Activated CD8-positive, alpha-beta T cell treated with anti-CD3 and anti-CD28 coated beads, Interleukin-2, amount 10 ng/mL, durations not matched to agents 7 days and 5 days (primary cell): ENCODE measurements at regions not wholly inside any gene's neighbourhood (a gene's known extent, or its start where the extent isn't known, plus 50 kb on each side); places are given as distances from the start of the nearest gene placed in this dataset.

Experiments used
- ATAC-seq: fragments of 150-1000 bp; cut with Tn5 transposase; one replicate; pipeline ENCODE4 v1.10.0; 2021; ENCODE audit warnings: moderate library complexity
- CTCF ChIA-PET: fragments of 350-600 bp; sonication (Branson Sonifier 250); formaldehyde crosslinking; loops from one replicate; lab custom pipeline; 2021; ENCODE audit warnings: antibody characterized with exemption; lab: Charles Lee
- POLR2A ChIA-PET: fragments of 350-600 bp; sonication (Branson Sonifier 250); formaldehyde crosslinking; loops from one replicate; lab custom pipeline; 2021; ENCODE audit warnings: antibody characterized with exemption; lab: Charles Lee
- DNase-seq: peaks from one replicate; pipeline ENCODE4 v3.0.0-alpha.2; 2020
- H3K27ac Mint-ChIP-seq: one replicate; pipeline ENCODE4 v1.8.0; 2021; ENCODE audit warnings: mild to moderate bottlenecking, mixed read lengths
- H3K27me3 Mint-ChIP-seq: one replicate; pipeline ENCODE4 v1.8.0; 2021; ENCODE audit warnings: low read depth, mixed read lengths
- H3K36me3 Mint-ChIP-seq: one replicate; pipeline ENCODE4 v1.8.0; 2021; ENCODE audit warnings: low read depth, mixed read lengths
- H3K4me1 Mint-ChIP-seq: one replicate; pipeline ENCODE4 v1.8.0; 2021; ENCODE audit warnings: low read depth, mixed read lengths
- H3K4me3 Mint-ChIP-seq: one replicate; pipeline ENCODE4 v1.8.0; 2021; ENCODE audit warnings: mild to moderate bottlenecking, mixed read lengths
- H3K9me3 Mint-ChIP-seq: one replicate; pipeline ENCODE4 v1.8.0; 2022; ENCODE audit warnings: mixed read lengths; ENCODE audit not compliant: insufficient read depth

DNA sequence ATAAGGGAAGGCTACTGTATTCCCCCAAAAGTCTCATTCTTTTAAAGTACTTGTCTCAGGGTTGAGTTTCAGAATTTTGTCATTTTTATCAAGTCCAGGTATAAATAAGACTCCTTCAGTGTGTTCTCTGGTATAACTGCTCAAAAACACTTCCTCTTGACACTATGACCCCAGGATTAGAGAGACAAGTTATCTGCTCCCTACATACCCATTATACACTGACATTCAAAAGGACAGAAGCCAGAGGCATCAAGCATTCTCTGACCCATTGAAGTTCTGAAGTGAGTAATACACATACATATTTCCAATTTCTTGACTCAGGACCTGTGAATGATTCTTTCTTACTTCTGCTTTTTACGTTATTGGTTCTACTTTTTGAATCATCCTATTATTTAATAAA, 447.8 kb upstream of the CNTN5 start:
- H3K4me1 Mint-ChIP-seq = no peaks in the 10 kb centered on the region
- H3K36me3 Mint-ChIP-seq = no peaks in the 10 kb centered on the region
- ATAC-seq (no peak), DNase-seq (no peak)
- H3K4me3 Mint-ChIP-seq = no peak overlapping the region
- CTCF ChIA-PET = no interaction called here
- H3K9me3 Mint-ChIP-seq = peaks cover 19% of the 10 kb centered on the region
- H3K27me3 Mint-ChIP-seq = no peaks in the 10 kb centered on the region
- H3K27ac Mint-ChIP-seq = no peak overlapping the region
- POLR2A ChIA-PET = no interaction called here

DNA sequence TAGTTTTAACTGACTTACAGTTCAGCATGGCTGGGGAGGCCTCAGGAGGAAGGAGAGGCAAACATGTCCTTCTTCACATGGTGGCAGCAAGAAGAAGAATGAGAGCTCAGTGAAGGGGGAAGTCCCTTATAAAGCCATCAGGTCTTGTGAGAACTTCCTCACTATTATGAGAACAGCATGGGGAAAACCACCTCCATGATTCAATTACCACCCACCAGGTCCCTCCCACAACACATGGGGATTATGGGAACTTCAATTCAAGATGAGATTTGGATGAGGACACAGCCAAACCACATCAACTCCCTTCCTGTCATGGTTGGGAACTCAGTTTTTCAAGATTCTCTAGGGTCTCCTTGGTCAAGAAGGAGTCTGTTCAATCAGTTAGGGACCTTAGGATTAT, 432.9 kb upstream of the CNTN5 start:
- no peak for DNase-seq
- Mint-ChIP-seq H3K4me1 (no peaks in the 10 kb centered on the region), H3K9me3 (peaks cover 4% of the 10 kb centered on the region), H3K36me3 (no peaks in the 10 kb centered on the region), H3K4me3 (no peak overlapping the region), H3K27ac (no peak overlapping the region), H3K27me3 (no peaks in the 10 kb centered on the region)
- ATAC-seq = no peak
- ChIA-PET POLR2A (no interaction called here), CTCF (no interaction called here)

DNA sequence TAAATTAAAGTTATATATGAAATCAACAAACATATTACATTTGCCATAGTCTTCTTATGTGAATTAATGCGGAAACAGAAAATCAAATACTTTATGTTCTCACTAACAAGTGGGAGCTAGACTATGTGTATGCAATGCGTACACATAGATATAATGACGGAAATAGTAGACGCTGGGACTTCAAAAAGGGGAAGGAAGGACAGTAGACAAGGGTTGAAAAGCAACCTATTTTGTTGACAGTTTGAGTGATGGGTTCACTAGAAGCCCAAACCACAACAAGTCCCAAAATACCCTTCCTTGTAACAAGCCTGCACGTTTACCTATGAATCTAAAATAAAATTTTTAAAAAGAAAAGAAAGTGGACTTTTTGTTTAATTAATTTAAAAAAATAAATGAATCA, 430.8 kb upstream of the CNTN5 start:
- no peaks in the 10 kb centered on the region for H3K27me3 Mint-ChIP-seq
- H3K4me1 Mint-ChIP-seq = no peaks in the 10 kb centered on the region
- DNase-seq (no peak), ATAC-seq (no peak)
- peaks cover 18% of the 10 kb centered on the region for H3K9me3 Mint-ChIP-seq
- ChIA-PET CTCF (no interaction called here), POLR2A (no interaction called here)
- H3K36me3 Mint-ChIP-seq = no peaks in the 10 kb centered on the region
- H3K27ac Mint-ChIP-seq = no peak overlapping the region
- no peak overlapping the region for H3K4me3 Mint-ChIP-seq

DNA sequence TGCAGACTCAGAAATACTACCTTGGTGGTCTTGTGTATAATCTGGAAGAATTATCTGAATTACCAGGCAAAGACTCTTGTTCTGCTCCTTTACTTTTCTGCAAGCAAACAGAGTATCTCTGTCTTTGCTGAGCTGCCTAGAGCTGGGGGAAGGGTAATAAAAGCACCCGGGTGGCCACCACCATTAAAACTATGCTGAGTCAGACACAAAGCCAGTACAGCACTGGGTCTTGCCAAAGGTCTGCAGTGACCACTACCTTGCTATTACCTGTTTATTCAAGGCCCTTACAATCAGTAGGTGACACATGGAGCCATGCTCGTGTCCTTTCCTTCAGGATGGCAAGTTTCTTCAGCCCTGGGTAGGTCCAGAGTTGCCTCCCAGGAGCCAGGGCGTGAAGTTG, 420.6 kb upstream of the CNTN5 start:
- Mint-ChIP-seq H3K4me3 (no peak overlapping the region), H3K9me3 (peaks cover 8% of the 10 kb centered on the region), H3K27ac (no peak overlapping the region), H3K4me1 (no peaks in the 10 kb centered on the region), H3K27me3 (no peaks in the 10 kb centered on the region), H3K36me3 (no peaks in the 10 kb centered on the region)
- POLR2A ChIA-PET = no interaction called here
- no peak for DNase-seq
- CTCF ChIA-PET = no interaction called here
- no peak for ATAC-seq

DNA sequence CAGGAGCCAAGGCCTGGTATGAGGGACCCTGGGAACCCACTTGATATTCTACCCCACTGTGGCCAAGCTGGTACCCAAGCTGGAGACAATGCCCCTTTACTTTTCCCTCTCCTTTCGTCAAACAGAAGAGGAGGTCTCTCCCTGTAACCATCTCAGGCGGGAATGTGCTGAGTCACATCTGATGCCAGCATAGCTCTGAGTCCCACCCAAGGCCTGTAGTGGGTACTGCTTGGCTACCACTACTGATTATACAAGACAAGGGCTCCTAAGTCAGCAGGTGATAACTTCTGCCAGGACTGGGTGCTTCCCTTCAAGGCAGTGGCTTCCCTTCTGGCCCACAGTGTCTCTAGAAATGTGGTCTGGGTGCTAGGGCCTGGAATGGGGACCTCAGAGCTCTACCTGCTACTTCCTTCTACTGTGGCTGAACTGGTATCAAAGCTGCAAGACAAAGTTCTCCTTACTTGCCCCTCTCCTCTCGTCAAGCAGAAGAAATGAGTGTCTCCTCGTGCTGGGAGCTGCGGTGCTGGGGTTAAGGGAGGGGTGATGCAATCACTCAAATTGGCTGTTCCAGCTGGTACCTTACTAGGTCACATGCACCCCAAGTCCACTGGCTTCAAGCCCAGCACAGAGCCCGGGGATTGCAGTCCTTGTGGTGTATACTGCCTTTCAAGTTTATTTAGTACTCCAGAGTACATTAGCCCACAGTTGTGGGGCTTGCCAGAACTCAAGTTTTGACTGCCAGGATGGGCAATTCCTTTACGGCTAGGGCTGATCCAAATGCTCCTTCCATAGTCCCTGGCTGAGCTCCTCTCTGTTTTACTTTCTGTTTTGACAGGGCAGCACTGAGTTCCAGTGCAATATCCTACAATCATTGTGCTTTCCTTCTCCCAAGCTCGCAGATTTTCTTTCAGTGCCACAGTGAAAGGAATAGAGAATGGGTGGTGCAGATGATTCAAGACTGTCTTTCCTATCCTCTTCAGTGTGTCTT, 419.7 kb upstream of the CNTN5 start:
- no peak for ATAC-seq
- Mint-ChIP-seq H3K36me3 (no peaks in the 10 kb centered on the region), H3K4me1 (no peaks in the 10 kb centered on the region), H3K27me3 (no peaks in the 10 kb centered on the region), H3K27ac (no peak overlapping the region), H3K9me3 (peaks cover 8% of the 10 kb centered on the region), H3K4me3 (no peak overlapping the region)
- POLR2A ChIA-PET = no interaction called here
- no peak for DNase-seq
- CTCF ChIA-PET = no interaction called here

DNA sequence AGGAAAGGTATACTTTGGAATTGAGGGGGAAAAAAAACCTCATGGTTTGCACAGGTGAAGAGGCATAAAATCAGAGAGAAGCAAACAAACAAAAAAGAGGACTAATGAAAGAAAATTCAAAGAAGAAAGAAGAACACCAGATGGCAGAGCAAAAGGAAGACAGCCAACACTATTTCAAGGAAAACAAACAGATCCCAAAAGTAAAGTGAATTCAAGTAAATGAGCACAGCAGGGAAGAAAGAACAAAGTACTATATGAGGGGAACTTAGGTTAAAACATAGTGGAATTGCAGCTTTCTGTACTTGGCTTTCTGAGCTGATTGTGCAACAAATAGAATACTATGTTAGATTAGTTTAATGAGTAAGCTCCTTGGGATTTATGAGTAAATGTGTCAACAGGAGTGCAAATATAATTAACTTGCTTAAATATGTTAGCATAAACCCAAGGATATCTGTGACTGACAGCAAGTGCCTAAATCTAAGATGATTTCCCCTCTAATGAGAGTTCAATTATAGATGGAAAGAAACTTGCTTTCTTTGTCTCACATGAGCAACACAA, 404.6 kb upstream of the CNTN5 start:
- no peak overlapping the region for H3K4me3 Mint-ChIP-seq
- no peaks in the 10 kb centered on the region for H3K27me3 Mint-ChIP-seq
- no peak overlapping the region for H3K27ac Mint-ChIP-seq
- no peaks in the 10 kb centered on the region for H3K4me1 Mint-ChIP-seq
- ATAC-seq = no peak
- ChIA-PET CTCF (no interaction called here), POLR2A (no interaction called here)
- H3K36me3 Mint-ChIP-seq = no peaks in the 10 kb centered on the region
- H3K9me3 Mint-ChIP-seq = peaks cover 12% of the 10 kb centered on the region
- no peak for DNase-seq

DNA sequence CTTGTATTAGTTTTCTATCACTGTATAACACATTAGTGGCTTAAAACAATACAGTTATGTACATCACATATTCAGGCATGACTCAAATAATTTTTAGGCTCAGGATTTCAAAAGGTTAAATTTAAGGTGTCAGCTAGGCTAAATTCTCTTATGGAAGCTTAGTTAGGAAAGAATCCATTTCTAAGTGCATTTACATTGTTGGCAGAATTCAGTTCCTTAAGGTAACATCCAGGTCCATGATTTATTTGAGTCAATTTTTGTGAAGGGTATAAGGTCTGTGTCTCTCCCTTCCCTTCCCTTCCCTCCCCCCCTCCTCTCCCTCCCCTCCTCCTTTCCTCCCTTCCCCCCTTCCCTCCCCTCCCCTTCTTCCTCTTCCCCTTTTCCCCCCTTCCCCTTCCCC, 399.0 kb upstream of the CNTN5 start:
- H3K4me3 Mint-ChIP-seq = no peak overlapping the region
- no peak for ATAC-seq
- no peaks in the 10 kb centered on the region for H3K27me3 Mint-ChIP-seq
- no peaks in the 10 kb centered on the region for H3K4me1 Mint-ChIP-seq
- POLR2A ChIA-PET = no interaction called here
- CTCF ChIA-PET = no interaction called here
- peaks cover 17% of the 10 kb centered on the region for H3K9me3 Mint-ChIP-seq
- H3K27ac Mint-ChIP-seq = no peak overlapping the region
- no peaks in the 10 kb centered on the region for H3K36me3 Mint-ChIP-seq
- DNase-seq = no peak

DNA sequence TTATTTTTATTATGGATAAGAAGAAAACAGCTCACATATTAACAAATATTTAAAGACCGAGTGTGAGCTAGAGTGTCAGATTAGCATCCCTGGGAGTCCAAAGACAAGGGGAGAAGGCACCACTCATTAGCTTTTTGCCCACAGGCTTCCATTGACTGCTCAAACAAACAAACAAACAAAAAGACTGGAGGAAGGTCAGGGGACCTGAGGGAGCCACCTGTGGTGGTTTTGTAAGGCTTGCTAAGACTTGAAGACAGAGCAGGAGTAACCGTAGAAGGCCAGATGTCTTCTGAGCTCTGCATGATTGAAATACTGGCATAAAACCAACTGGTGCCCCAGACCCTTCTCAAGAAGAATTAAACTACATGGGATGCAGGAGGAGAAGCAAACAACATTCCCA, 395.2 kb upstream of the CNTN5 start:
- H3K4me1 Mint-ChIP-seq = no peaks in the 10 kb centered on the region
- DNase-seq (no peak), ATAC-seq (no peak)
- ChIA-PET POLR2A (no interaction called here), CTCF (no interaction called here)
- no peaks in the 10 kb centered on the region for H3K36me3 Mint-ChIP-seq
- H3K4me3 Mint-ChIP-seq = no peak overlapping the region
- H3K27ac Mint-ChIP-seq = no peak overlapping the region
- peaks cover 18% of the 10 kb centered on the region for H3K9me3 Mint-ChIP-seq
- H3K27me3 Mint-ChIP-seq = no peaks in the 10 kb centered on the region

DNA sequence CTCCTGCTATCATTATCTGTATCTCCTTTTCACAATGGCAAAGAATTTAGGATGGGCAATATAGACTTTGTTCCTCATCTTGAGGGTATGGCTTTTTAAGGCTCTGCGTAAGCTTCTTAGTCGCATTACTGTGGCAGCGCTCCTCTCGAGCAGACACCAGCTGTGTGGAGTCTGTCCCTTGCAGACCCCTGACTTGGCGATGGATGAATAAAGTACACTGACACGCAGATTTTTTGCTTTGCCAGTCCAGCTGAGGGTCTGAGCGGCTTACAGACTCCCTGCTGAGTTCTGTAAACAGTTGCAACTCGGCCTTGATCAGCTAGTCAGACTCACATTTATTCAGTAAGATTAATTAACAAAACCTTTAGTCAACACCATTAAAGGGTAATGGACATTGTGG, 390.0 kb upstream of the CNTN5 start:
- ATAC-seq = no peak
- H3K27me3 Mint-ChIP-seq = no peaks in the 10 kb centered on the region
- POLR2A ChIA-PET = no interaction called here
- H3K9me3 Mint-ChIP-seq = peaks cover 19% of the 10 kb centered on the region
- H3K36me3 Mint-ChIP-seq = no peaks in the 10 kb centered on the region
- no peak overlapping the region for H3K4me3 Mint-ChIP-seq
- CTCF ChIA-PET = no interaction called here
- no peak overlapping the region for H3K27ac Mint-ChIP-seq
- DNase-seq = no peak
- no peaks in the 10 kb centered on the region for H3K4me1 Mint-ChIP-seq

DNA sequence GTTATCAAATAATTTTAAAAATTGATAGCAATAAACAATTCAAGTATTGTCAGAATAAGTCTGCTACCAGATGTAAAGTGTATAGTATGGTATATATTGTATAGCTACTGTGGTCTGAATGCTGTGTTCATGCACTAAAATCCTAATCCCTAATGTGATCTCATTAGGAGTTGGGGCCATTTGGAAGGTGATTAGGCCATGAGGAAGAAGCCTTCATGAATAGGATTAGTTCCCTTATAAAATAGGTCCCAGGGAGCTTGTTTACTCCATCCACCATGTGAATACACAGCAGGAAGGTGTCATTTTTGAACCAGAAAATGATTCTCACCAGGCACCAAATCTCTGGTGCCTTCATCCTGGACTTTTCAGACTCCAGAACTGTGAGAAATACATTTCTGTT, 363.0 kb upstream of the CNTN5 start:
- ATAC-seq (no peak), DNase-seq (no peak)
- Mint-ChIP-seq H3K4me1 (no peaks in the 10 kb centered on the region), H3K36me3 (no peaks in the 10 kb centered on the region), H3K27me3 (no peaks in the 10 kb centered on the region), H3K9me3 (peaks cover 13% of the 10 kb centered on the region), H3K27ac (no peak overlapping the region), H3K4me3 (no peak overlapping the region)
- ChIA-PET CTCF (no interaction called here), POLR2A (no interaction called here)

DNA sequence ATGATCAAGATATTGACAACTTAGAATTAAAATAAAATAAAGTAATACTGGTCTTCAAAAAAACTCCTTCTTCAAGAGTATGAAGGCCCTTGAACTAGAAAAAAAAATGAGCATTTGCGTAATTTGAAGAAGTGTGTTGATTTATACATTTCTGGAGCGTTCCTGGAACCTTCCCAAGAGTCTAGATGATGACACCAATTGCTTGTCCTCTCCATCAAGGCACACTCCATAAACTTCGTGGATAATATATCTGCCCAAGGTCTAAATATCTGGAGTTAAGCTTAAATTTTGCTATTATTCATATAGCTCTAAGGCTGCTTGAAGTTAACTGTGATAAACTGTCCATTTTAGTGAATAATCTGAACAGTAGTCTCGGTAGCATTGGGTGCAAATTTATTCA, 361.3 kb upstream of the CNTN5 start:
- ChIA-PET CTCF (no interaction called here), POLR2A (no interaction called here)
- DNase-seq = no peak
- ATAC-seq = no peak
- H3K36me3 Mint-ChIP-seq = no peaks in the 10 kb centered on the region
- no peak overlapping the region for H3K4me3 Mint-ChIP-seq
- H3K9me3 Mint-ChIP-seq = peaks cover 17% of the 10 kb centered on the region
- no peaks in the 10 kb centered on the region for H3K27me3 Mint-ChIP-seq
- H3K27ac Mint-ChIP-seq = no peak overlapping the region
- no peaks in the 10 kb centered on the region for H3K4me1 Mint-ChIP-seq

DNA sequence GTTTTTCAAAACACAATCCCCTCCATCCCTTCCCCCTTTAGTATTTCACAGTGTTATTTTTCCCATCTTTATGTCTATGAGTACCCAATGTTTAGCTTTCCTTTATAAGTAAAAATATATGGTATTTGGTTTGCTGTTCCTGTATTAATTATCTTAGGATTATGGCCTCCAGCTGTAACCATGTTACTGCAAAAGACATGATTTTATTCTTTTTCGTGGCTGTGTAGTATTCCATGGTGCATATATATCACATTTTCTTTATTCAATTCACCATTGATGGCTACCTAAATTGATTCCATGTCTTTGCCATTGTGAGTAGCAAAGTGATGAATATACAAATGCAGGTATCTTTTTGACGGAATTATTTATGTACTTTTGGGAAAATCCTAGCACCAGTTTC, 346.4 kb upstream of the CNTN5 start:
- Mint-ChIP-seq H3K36me3 (no peaks in the 10 kb centered on the region), H3K27me3 (no peaks in the 10 kb centered on the region), H3K9me3 (peaks cover 29% of the 10 kb centered on the region), H3K27ac (no peak overlapping the region), H3K4me1 (no peaks in the 10 kb centered on the region), H3K4me3 (no peak overlapping the region)
- CTCF ChIA-PET = no interaction called here
- POLR2A ChIA-PET = no interaction called here
- DNase-seq (no peak), ATAC-seq (no peak)
